IPS-NIHi7 (cell line): ENCODE measurements at regions not wholly inside any gene's neighbourhood (a gene's known extent, or its start where the extent isn't known, plus 50 kb on each side); places are given as distances from the start of the nearest gene placed in this dataset.
"Not testable (repeated sequence)": the region's sequence is repeated elsewhere in the genome, so short reads cannot be mapped to it uniquely, and the experiment has no call there.

Experiments used
- DNase-seq: peaks from one replicate; pipeline ENCODE4 v3.0.0; 2012; ENCODE audit warnings: mixed read lengths; ENCODE audit errors: extremely low spot score

DNA sequence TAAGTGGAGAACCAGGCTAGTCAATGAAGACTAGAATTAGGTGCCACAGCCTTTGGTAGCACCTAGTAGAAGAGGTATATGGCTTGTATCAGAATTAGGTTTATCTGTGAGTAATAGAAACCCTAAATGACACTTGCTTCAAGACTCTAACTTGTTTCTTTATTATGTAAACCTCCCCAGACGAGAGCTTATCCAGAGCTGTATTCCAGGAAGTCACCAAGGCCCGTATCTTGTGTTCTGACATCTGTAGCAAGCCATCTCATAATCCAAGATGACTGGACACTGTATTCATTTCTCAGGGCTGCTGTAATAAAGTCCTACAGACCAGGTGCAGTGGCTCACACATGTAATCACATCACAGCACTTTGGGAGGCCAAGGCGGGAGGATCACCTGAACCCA is 56.7 kb upstream of the PPP1R12A start:
- no peak for DNase-seq

DNA sequence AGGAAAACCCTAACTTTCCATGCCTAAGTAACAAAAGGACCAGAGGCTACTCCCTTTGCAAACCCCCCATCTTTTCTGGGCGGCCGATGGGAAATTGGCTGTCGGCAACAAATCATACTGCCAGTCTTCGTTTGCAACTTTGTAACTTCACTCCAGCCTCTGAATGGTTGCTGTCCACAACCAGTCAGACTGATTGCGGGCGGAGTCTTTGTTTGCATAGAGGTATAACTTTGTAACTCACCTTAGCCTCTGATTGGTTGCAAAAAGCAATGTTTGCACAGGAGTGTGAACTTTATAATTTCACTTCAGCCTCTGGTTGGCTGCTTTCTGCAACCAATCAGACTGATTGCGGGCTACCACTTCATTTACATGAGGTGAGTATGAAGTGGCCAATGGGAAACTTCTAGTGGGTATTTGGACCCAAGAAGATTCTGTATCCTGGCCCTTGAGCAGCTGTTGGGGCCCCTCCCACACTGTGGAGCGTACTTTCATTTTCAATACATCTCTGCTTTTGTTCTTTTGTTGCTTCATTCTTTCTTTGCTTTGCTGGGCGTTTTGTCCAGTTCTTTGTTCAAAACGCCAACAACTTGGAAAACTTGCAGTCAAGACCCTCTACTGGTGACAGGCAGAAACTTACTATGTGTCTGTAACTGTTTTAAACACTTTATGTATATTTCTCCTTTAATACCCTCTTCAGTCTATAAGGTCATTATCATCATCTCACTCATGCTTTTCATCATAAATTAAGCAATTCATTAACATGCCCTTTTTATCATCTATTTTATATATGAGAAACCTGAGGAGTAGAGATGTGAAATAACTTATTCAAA is 55.8 kb upstream of the PPP1R12A start:
- DNase-seq: not testable (repeated sequence)

DNA sequence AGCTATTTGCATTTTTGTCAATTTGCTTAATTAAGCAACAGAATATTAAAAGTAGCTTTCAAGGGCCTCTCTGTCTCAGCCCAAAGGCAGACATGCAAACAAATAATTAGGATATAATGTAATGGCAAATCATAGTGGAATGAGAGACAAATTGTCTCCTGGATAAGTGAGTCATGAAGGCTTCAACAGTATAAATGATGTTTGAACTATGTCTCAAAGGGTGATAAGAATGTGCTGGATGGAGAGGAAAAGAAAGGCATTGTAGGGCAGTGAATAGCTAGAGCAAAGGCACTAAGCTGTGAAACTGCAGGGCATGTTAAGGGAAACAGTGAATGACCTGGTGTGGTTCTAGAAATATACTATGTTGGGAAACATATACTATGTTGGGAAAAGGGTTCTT is 53.5 kb upstream of the PPP1R12A start:
- no peak for DNase-seq

DNA sequence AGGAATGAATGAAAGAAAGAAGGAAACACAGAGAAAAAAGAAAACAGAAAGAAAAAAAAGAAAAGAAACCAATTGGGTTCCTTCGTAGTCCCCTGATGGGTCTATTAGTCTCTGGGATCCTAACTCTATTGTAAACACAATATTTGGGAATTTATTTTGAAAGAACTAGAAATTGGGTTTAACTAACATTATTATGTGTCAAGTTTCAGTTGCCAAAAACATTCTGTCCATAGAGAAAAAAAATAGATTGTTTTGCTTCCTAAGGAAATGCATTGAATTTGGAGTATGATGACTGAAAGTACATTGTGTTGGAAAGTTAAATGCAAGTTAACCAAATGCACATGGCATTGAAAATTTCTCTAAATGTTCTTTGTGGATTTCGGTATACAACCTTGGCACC is 52.8 kb upstream of the PPP1R12A start:
- no peak for DNase-seq
